HG02763 (cell line): ENCODE measurements at regions not wholly inside any gene's neighbourhood (a gene's known extent, or its start where the extent isn't known, plus 50 kb on each side); places are given as distances from the start of the nearest gene placed in this dataset.

ENCODE experiments used
- ATAC-seq: cut with Tn5 transposase; IDR thresholded peaks from one replicate; pipeline ENCODE4 v1.9.1; 2021; ENCODE audit warnings: mild to moderate bottlenecking, moderate library complexity; ENCODE audit not compliant: unreplicated experiment

GRCh38 chr3:75983609-75984290 is 198.4 kb upstream of the ZNF717 start:
- ATAC-seq = no peak

DNA sequence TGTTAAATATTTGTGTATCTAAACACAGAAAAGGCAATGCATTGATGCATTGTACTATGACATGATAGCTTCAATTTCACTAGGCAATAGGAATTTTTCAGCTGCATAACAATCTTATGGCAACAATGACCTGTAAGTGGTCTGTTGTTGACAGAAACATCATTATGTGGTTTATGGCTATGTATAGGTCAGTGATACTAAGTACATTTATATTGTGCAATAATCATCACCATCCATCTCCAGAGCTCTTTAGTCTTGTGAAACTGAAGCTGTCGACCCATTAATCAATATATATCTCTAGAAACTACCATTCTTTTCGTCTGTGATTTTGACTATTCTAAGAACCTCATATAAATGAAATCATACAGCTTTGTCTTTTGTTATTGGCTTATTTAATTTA is 200.1 kb upstream of the ZNF717 start:
- ATAC-seq = no peak

- no peak for ATAC-seq
These were observed 224.9 kb upstream of the ZNF717 start for GRCh38 chr3:76010252-76010651.

DNA sequence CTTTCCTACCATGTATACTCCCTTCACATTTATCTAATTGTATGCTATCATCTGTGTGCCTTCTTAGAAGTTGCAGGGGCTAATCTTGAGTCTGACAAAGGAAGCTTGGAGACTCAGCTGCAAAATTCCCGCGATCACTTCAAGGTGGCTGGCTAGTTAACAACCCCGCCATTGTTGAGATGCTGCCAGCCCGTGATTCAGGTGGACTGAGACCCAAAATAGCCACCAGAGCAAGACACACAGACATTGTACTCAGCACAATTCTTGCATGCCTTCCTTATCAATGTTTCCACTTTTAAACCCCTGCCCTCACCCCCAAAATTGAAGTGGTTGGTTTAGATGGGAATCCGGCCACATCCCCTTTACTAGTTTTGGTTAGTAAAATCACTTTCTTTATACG is 225.8 kb upstream of the ZNF717 start:
- no peak for ATAC-seq

- no peak for ATAC-seq
These were observed 230.1 kb upstream of the ZNF717 start for GRCh38 chr3:76015496-76015895.

DNA sequence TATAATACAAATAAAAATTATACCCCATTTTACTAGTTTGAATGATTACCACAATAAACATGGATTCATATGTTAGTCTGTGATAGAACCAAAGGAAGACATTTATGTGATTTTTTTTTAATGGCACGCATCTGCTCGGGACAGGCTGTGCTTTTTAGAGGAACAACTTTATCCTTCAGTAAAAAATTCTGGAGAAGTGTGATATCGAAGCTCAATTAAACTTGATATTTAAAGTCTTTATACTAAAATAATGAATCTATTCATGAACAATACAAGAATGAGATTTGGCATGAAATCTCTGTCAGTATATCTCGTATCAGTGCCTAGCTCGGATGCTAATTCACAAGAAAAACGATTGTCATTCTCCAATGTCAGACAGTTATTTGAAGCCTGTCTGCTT is 230.8 kb upstream of the ZNF717 start:
- ATAC-seq = no peak

- ATAC-seq = no peak
These were observed 231.6 kb upstream of the ZNF717 start for GRCh38 chr3:76016769-76017439.

- no peak for ATAC-seq
These were observed 236.0 kb upstream of the ZNF717 start for GRCh38 chr3:76021376-76021775.

DNA sequence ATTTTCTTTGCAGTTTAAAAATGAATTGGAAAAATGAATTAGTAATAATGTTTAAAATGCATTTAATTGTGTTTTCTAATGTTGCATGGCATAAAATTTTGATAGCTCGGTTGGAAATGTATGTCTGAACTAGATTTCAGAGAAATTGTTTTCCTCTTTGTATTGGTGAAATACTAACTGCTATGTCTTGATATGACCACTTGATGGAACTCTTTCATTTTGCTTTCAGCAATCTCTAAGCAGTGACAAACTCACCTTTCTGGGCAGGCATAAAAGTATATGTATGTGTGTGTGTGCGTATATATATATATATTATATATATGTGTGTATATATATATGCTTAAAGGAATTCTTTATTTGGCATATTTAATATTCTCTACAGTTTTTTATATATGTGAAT is 239.3 kb upstream of the ZNF717 start:
- no peak for ATAC-seq

DNA sequence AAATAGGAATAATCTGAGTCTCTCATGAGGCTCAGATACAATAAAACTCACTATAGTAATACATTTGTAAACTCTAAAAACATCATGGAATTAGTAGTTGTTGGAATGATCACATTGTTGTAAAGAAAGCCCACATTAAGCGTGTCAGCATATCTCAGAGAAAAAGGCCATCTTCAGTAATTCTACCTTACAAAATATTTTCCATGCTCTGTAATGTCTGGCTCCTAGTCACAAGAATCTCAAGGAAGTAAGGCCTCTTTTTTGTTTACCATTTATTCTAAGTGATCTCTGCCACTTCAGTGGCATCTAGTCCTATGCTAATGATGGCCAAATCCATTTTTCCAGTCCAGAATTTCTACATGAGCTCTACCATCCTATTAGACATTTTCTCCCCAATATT is 240.2 kb upstream of the ZNF717 start:
- ATAC-seq = no peak

DNA sequence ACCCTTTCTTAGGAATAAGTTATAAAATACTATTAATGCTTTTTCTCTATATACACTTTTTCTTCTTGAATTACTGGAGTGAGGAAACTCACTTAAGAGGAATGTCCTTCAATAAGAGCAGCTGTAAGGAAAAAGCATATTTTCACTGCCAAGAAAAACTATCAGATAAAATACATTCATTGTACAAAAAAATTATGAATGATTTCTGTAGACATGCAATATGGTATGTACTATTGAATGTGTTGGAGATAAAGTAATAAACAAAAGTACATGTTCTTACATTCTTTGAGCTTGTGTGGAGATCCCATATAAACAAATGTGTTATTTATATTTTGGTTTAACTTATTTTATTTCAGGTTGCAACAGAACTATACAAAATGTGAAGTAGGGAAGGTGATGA is 241.0 kb upstream of the ZNF717 start:
- ATAC-seq = no peak

- ATAC-seq = no peak
These were observed 243.4 kb upstream of the ZNF717 start for GRCh38 chr3:76028774-76029173.

DNA sequence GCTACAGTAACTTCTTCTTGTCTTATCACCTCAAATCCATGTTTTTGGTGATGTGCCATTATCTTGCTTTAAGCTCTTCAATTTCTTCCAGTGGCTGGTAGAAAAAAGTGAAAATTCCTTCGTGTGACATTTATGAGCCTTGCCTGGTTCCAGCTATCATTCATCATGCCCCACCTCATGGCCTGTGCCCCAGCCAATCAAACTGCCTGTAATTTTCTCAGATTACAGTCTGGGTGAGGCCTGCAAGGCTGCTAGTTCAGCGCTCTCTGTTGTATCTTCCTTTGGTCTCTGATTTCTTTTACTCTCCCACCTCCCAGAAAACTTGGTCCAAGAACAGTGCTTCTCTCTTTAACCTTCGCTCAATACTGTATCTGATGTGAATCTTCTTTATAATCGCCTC is 249.3 kb upstream of the ZNF717 start:
- ATAC-seq = no peak

GRCh38 chr3:76035117-76035516 is 249.8 kb upstream of the ZNF717 start:
- ATAC-seq = no peak

DNA sequence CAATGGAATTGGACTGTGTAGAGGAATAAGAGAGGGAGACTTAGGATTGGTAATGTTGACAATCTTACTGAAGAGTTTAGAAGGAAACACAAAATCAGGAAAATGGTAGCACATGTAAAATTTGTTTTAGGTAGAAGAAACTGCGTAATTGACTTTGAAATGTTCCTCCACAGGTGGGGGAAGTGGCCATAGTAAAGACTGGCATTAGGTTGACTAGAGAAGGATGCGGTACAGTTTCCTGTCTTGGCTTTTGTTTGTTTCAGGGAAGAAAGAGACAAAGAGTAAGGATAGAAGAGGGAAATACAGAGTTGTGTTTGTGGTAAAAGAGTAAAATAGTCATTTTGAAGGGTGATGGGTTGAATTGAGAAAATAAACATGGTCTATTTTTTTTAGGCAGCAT is 253.6 kb upstream of the ZNF717 start:
- ATAC-seq = no peak

DNA sequence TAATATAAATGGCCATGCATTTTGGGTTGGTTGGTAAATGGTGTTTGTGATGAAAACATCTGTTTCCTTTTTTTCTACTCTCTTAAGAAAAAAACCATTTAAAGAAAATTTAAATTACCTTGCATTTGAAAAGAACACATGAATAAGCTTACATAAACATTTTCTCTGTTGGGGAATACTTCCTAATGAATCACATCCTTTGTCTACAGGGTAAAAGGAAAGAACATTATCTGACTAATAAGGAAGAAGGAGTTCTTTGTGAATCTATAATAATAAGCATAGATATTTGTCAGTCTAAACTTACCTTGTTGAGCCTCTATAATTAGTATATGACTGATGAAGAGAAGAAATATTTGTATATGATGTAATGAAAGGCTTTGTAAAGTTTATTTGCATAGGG is 254.1 kb upstream of the ZNF717 start:
- no peak for ATAC-seq

- no peak for ATAC-seq
These were observed 255.6 kb upstream of the ZNF717 start for GRCh38 chr3:76040946-76041345.

DNA sequence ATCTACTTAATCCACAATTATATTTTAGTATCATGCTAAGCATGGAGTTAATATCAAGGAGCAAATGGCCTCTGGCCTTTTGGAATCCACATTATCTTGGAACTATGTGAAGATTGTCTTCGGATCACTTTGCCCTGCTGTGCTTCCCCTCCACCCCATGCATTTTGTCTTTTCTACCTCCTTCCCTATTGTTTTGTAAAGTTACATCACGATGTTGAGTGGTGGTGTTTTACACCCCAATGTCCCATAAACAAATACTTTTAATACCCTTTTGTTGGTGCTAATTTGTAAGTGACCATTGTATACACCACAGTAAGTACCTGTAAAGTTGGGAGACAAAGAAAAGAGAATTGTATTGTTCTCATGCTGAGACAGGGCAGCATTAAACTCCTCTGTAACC is 258.4 kb upstream of the ZNF717 start:
- ATAC-seq = no peak

GRCh38 chr3:76044601-76045600 is 259.6 kb upstream of the ZNF717 start:
- no peak for ATAC-seq

DNA sequence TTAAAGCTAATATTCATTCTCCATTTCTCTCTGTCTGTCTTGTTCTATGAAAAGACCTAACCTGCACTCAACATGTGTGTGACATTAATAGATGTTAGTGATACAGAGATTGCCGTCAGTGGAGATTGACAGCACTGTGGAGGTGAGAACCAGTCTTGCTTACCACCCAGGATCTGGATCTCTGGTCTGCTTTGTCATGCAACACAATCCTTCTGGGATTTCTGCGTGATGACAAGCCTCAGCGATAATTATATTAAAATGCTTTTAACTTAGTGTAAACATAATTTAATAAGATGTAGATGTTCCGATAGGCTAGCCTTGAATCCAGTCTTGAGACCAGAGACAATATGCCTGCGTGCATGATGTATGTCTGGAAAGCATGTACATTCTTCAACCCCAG is 262.0 kb upstream of the ZNF717 start:
- ATAC-seq = no peak

DNA sequence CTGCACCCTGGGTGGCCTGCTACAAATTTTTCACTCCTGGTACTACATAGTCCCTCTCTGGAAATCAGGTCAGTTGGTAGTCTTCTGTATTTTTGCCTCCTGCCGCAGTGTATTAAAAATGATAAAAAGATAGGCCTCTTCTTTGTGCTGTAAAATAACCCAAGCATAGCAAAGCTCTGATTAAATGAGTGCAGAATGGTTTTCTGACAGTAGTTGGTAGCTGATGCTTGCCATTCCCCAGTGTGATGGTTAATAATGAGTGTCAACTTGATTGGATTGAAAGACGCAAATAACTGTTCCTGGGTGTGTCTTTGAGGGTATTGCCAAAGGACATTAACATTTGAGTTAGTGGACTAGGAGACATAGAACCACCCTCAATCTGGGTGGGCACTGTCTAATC is 264.4 kb upstream of the ZNF717 start:
- no peak for ATAC-seq

- no peak for ATAC-seq
These were observed 265.8 kb upstream of the ZNF717 start for GRCh38 chr3:76051145-76051544.
